ENCODE measurements at regions not wholly inside any gene's neighbourhood (a gene's known extent, or its start where the extent isn't known, plus 50 kb on each side); places are given as distances from the start of the nearest gene placed in this dataset.

- intact Hi-C loops (cut with DNase I; ENCODE audit: low total_unique reads): loop anchor here (5.0 to 10.0 kb wide), 2 partner anchors 151 to 446 kb away; no protein-coding TSS in a partner anchor
- Histone ChIP-seq H3K36me3 (no peaks in the 10 kb centered on the region), H3K4me3 (no peak overlapping the region), H3K27me3 (no peaks in the 10 kb centered on the region), H3K4me1 (peaks cover 0 to 4% (median 0%) of the 10 kb centered on the region in 4 donors), H3K27ac (no peak overlapping the region), H3K9me3 (no peaks in the 10 kb centered on the region)
- TF ChIP-seq EP300 (IDR thresholded peaks at IDR 0.05; ENCODE audit: low read depth) (no peak), POLR2A (IDR thresholded peaks at IDR 0.05) (no peak), POLR2AphosphoS5 (IDR thresholded peaks at IDR 0.05) (no peak), CTCF (IDR thresholded peaks at IDR 0.05) (no peak)
- in situ Hi-C loops (cut with MboI; ENCODE audit: low pct_ligation_motif_present in 1 of 4, low pct_unique_long_range_greater_than_20kb in 1 of 4, low sequenced_read_pairs in 3 of 4): loop anchor here in 2 of 4 donors (10.0 to 25.0 kb wide), 2 partner anchors 141 to 436 kb away; no protein-coding TSS in a partner anchor
- no peak for DNase-seq
- WGBS, 2 donors (ENCODE audit: low coverage in 1 of 2): 97 to 100% methylated on average over 2 to 15 of the region's 15 CpGs
Observed at GRCh38 chr1:184226100-184226487, 160.7 kb upstream of the C1orf21 start.

GRCh38 chr1:184228558-184228957, 158.3 kb upstream of the C1orf21 start:
- TF ChIP-seq POLR2A (IDR thresholded peaks at IDR 0.05) (no peak), EP300 (IDR thresholded peaks at IDR 0.05; ENCODE audit: low read depth) (no peak), CTCF (IDR thresholded peaks at IDR 0.05) (no peak), POLR2AphosphoS5 (IDR thresholded peaks at IDR 0.05) (no peak)
- Histone ChIP-seq H3K36me3 (no peaks in the 10 kb centered on the region), H3K27me3 (no peaks in the 10 kb centered on the region), H3K4me3 (no peak overlapping the region), H3K27ac (no peak overlapping the region), H3K9me3 (no peaks in the 10 kb centered on the region), H3K4me1 (no peaks in the 10 kb centered on the region)
- WGBS, 2 donors (ENCODE audit: low coverage in 1 of 2): 66 to 70% methylated on average over 2 of the region's 2 CpGs
- DNase-seq: no peak
- in situ Hi-C loops (cut with MboI; ENCODE audit: low pct_ligation_motif_present in 1 of 4, low pct_unique_long_range_greater_than_20kb in 1 of 4, low sequenced_read_pairs in 3 of 4): loop anchor here in 2 of 4 donors (10.0 to 25.0 kb wide), 2 partner anchors 144 to 434 kb away; no protein-coding TSS in a partner anchor
- intact Hi-C loops (cut with DNase I; ENCODE audit: low total_unique reads): loop anchor here (5.0 to 10.0 kb wide), 2 partner anchors 154 to 444 kb away; no protein-coding TSS in a partner anchor

GRCh38 chr1:184237588-184237987, 149.2 kb upstream of the C1orf21 start:
- in situ Hi-C loops (cut with MboI; ENCODE audit: low pct_ligation_motif_present in 1 of 4, low pct_unique_long_range_greater_than_20kb in 1 of 4, low sequenced_read_pairs in 3 of 4) (loop anchor here in 2 of 4 donors (25.0 kb wide), 1 partner anchor 425 kb away; no protein-coding TSS in a partner anchor), intact Hi-C loops (cut with DNase I; ENCODE audit: low total_unique reads) (no loop called here)
- Histone ChIP-seq H3K9me3 (no peaks in the 10 kb centered on the region), H3K27me3 (no peaks in the 10 kb centered on the region), H3K27ac (no peak overlapping the region), H3K4me1 (peaks cover 0 to 4% (median 0%) of the 10 kb centered on the region in 4 donors), H3K36me3 (no peaks in the 10 kb centered on the region), H3K4me3 (no peak overlapping the region)
- TF ChIP-seq POLR2AphosphoS5 (IDR thresholded peaks at IDR 0.05) (no peak), CTCF (IDR thresholded peaks at IDR 0.05) (no peak), POLR2A (IDR thresholded peaks at IDR 0.05) (no peak), EP300 (IDR thresholded peaks at IDR 0.05; ENCODE audit: low read depth) (no peak)
- no peak for DNase-seq
- 61 to 69% methylated on average over 4 of the region's 4 CpGs for WGBS, 2 donors (ENCODE audit: low coverage in 1 of 2)

GRCh38 chr1:184241446-184241845, 145.4 kb upstream of the C1orf21 start:
- H3K4me3 ChIP-seq: no peak overlapping the region
- H3K4me1 ChIP-seq: peaks cover 0 to 6% (median 0%) of the 10 kb centered on the region in 4 donors
- intact Hi-C loops (cut with DNase I; ENCODE audit: low total_unique reads) (no loop called here), in situ Hi-C loops (cut with MboI; ENCODE audit: low pct_ligation_motif_present in 1 of 4, low pct_unique_long_range_greater_than_20kb in 1 of 4, low sequenced_read_pairs in 3 of 4) (loop anchor here in 2 of 4 donors (10.0 to 25.0 kb wide), 2 partner anchors 333 to 421 kb away; no protein-coding TSS in a partner anchor)
- no peak overlapping the region for H3K27ac ChIP-seq
- no peak for TF ChIP-seq CTCF (IDR thresholded peaks at IDR 0.05)
- no peak for TF ChIP-seq POLR2A (IDR thresholded peaks at IDR 0.05)
- no peak for TF ChIP-seq EP300 (IDR thresholded peaks at IDR 0.05; ENCODE audit: low read depth)
- WGBS, 2 donors (ENCODE audit: low coverage in 1 of 2): 69 to 89% methylated on average over 2 of the region's 2 CpGs
- no peaks in the 10 kb centered on the region for H3K9me3 ChIP-seq
- H3K36me3 ChIP-seq: no peaks in the 10 kb centered on the region
- DNase-seq: no peak
- H3K27me3 ChIP-seq: no peaks in the 10 kb centered on the region
